GM18499 (cell line): ENCODE measurements at regions not wholly inside any gene's neighbourhood (a gene's known extent, or its start where the extent isn't known, plus 50 kb on each side); places are given as distances from the start of the nearest gene placed in this dataset.

Source experiments
- ATAC-seq: cut with Tn5 transposase; IDR thresholded peaks from one replicate; pipeline ENCODE4 v1.9.1; 2021; ENCODE audit warnings: moderate number of reproducible peaks; ENCODE audit not compliant: insufficient read depth, unreplicated experiment

GRCh38 chr12:41784957-41785356 is 359.7 kb downstream of the GXYLT1 start:
- no peak for ATAC-seq

DNA sequence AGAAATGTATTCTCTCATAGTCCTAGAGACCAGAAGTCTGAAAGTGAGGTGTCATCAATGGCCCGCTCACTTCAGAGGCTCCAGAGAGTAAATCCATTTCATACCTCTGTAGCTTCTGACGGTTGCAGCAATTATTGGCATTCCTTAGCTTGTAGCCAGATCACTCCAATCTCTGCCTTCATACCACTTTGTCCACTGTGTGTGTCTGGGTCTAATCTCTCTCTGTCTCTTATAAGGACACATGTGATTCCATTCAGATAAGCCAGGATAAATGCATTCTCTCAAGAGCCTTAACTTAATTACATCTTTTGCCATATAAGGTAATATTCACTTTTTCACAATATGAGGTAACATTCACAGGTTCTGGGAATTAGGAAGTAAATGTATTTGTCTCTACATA is 365.7 kb downstream of the GXYLT1 start:
- ATAC-seq: no peak

DNA sequence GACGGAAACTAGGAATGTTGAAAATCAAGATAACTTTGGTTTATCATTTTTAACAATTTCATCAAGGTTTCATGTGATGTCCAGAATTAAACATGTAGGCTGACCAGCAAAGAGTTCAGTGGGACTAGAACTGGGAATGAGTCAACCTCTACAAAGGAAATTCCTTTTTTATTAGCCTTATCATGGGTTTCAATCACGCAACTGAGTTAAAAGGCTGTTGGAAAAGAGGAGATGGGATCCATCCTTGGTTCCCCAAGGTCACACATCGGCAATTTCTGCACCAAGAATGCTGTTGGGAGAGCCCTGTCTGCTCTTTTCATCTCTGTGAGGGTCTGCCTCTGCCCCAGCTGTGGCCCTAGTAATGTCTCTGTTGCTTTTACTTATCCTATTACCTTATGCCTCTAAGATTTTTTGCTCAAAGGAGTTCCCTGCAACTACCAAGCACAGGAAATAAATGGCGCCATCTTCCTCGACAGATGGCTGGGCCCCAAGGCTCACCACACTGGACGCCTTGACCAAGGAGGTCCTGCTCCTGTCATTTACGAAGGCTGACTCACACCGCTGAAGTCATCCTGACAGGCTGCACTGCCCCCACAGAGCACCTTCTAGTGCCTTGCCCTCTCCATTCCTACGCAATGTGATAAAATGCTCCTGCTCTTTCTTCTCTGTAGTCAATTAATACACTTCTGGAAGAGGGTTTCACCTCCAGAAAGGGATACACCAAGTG is 367.4 kb downstream of the GXYLT1 start:
- no peak for ATAC-seq

- no peak for ATAC-seq
Observed at GRCh38 chr12:41772478-41772877, 372.2 kb downstream of the GXYLT1 start.

DNA sequence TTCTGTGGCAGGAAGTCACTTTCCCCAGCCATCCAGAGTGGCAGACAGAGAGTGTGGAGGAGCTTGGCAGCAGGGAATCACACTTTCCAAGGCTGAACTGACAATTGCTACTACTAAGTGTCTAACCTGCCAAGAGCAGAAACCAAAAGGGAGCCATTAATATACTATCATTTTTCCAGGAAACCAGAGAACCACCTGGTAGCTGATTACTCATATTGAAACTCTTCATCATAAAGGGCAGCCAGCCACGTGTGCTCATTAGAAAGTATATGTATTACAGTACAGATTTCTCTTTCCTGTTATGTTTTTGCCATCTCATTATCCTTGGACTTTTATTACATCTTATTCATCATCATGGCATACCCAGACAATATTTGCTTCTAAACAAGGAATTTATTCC is 374.9 kb downstream of the GXYLT1 start:
- ATAC-seq: peak; percentile 81

GRCh38 chr12:41768456-41768855 is 376.2 kb downstream of the GXYLT1 start:
- no peak for ATAC-seq

GRCh38 chr12:41762691-41763090 is 382.0 kb downstream of the GXYLT1 start:
- ATAC-seq: no peak

GRCh38 chr12:41745593-41745992 is 399.1 kb downstream of the GXYLT1 start:
- ATAC-seq: no peak

DNA sequence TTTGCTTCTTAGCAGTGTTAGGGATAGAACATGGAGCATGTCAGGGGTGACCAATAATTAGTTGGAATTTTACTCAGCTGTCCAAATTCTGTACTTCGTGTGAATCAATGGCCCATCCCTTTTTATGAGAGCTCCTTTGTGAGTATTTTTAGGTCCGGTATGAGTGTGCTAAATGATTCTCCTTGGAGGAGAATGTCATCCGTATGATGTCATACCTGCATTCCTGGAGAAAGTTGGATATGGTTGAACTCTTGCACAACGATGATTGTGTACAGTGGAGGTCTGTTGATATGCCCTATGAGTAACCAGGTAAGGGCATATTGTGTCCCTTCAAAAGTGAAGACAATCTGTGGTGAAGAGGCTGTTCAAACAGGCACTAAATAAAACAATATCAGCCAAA is 400.8 kb downstream of the GXYLT1 start:
- ATAC-seq: no peak

GRCh38 chr12:41739066-41739465 is 405.6 kb downstream of the GXYLT1 start:
- no peak for ATAC-seq

DNA sequence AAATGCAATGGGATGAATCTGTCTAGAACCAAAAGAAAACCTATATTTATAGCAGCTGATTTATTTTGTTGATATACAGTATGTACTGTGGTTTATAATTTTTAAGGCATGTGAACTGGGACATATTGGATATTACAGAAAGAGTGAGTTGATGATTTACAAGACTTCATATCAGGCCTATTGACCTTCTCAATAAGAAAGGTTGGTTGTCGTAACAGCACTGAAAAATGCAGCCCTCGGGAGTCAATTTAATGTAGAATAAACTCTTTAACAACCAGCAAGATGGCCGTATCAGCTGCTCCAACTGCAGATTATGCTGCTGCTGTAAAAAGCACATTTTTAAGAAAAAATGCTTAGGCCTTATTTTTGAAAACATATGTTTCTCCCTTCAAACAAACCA is 407.3 kb downstream of the GXYLT1 start:
- ATAC-seq: no peak

- ATAC-seq: no peak
Observed at GRCh38 chr12:41736436-41736835, 408.2 kb downstream of the GXYLT1 start.

- ATAC-seq: no peak
Observed at GRCh38 chr12:41731691-41732090, 413.0 kb downstream of the GXYLT1 start.

DNA sequence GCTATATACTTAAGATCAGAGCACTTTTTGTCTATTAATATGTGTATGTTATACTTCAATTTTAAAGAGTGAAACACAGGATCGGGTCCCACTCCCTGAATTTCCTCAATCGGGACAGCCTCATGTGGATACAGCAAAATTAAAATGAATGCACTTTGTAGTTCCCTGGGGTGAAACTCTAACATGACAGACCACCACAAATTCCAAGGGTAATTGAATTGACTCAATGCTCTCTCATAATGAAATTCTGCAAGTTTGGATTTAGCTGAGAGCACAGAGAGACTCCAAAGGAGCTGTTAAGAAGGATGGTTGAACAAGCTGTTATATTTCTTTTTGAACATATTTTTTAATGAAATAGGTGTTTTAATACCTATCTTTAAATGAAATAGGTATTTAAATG is 413.6 kb downstream of the GXYLT1 start:
- no peak for ATAC-seq

DNA sequence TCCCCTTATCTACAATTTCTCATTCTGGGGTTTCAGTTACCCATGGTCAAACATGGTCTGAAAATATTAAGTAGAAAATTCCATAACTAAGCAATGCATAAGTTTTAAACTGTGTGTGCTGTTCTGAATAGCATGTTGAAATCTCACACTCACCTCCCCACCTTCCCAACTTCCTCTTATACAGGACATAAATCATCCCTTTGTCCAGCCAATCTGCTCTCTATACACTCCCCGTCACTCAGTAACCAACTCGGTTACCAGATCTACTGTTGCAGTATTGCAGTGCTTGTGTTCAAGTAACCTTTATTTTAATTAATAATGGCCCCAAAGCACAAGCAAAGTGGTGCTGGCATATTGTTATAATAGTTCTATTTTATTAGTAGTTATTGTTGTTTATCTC is 420.5 kb downstream of the GXYLT1 start:
- no peak for ATAC-seq

GRCh38 chr12:41719214-41719613 is 425.5 kb downstream of the GXYLT1 start:
- ATAC-seq: no peak

- no peak for ATAC-seq
Observed at GRCh38 chr12:41715256-41715655, 429.4 kb downstream of the GXYLT1 start.

- ATAC-seq: no peak
Observed at GRCh38 chr12:41709463-41710285, 435.0 kb downstream of the GXYLT1 start.

- ATAC-seq: no peak
Observed at GRCh38 chr12:41709012-41709411, 435.7 kb downstream of the GXYLT1 start.

DNA sequence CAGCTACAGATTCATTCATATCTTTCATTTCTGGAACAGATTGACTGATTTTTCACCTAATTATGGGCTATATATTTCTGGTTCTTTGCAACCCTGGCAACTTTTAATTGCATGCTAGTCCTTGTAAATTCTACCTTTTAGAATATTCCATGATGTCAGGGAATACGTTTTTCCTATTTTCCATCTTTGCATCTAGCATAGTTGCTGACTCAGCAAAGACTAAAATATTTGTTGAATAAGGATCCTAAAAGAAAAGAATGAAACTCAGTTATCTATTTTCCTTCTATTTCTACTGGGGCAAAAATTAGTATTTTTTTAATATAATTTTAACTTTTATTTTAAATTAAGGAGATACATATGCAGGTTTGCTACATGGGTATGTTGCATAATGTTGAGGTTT is 438.3 kb downstream of the GXYLT1 start:
- ATAC-seq: no peak

GRCh38 chr12:41701943-41702601 is 442.6 kb downstream of the GXYLT1 start:
- ATAC-seq: no peak
